ENCODE measurements at regions not wholly inside any gene's neighbourhood (a gene's known extent, or its start where the extent isn't known, plus 50 kb on each side); places are given as distances from the start of the nearest gene placed in this dataset.

DNA sequence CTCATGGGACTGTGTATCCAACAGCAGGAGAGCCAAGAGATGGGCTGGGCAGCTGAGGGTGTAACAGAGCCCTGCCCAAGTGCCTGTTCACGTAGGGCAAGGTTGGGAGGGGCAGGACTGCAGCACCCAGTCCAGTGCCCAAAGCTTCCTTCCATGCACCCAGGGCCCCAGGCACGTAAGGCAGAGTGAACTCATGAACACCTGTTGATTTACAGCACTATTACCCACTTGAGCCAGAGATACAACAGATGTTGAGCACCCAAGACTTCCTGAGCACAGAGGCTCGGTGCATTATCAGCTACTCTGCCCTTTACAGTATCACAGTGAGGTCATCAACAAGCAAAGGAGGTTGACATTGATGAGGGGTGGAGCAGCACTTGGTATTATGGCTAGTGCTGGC is 50.2 kb upstream of the FHL2 start:
- Histone ChIP-seq H3K36me3 (ENCODE audit: insufficient read depth in 1 of 2, low read depth in 1 of 2) (no peaks in the 10 kb centered on the region), H3K4me3 (no peak overlapping the region), H3K27ac (no peak overlapping the region), H3K9me3 (no peaks in the 10 kb centered on the region), H3K27me3 (ENCODE audit: insufficient read depth in 3 of 3, low read length in 2 of 3) (no peaks in the 10 kb centered on the region), H3K4me1 (peaks cover 14% of the 10 kb centered on the region)
- ATAC-seq = peak; percentile 31 to 53 (median 40)
- intact Hi-C loops (cut with DNase I) = loop anchor here in 1 of 2 donors (5.0 kb wide), 1 partner anchor 37 kb away; no protein-coding TSS in a partner anchor
- TF ChIP-seq, protein P1, sequence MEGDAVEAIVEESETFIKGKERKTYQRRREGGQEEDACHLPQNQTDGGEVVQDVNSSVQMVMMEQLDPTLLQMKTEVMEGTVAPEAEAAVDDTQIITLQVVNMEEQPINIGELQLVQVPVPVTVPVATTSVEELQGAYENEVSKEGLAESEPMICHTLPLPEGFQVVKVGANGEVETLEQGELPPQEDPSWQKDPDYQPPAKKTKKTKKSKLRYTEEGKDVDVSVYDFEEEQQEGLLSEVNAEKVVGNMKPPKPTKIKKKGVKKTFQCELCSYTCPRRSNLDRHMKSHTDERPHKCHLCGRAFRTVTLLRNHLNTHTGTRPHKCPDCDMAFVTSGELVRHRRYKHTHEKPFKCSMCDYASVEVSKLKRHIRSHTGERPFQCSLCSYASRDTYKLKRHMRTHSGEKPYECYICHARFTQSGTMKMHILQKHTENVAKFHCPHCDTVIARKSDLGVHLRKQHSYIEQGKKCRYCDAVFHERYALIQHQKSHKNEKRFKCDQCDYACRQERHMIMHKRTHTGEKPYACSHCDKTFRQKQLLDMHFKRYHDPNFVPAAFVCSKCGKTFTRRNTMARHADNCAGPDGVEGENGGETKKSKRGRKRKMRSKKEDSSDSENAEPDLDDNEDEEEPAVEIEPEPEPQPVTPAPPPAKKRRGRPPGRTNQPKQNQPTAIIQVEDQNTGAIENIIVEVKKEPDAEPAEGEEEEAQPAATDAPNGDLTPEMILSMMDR (IDR thresholded peaks at IDR 0.05) = no peak
- 23 to 38% (median 31%) methylated on average over 3 of the region's 3 CpGs for WGBS, 3 donors
- no peak for DNase-seq
